GM18907 (cell line): ENCODE measurements at regions not wholly inside any gene's neighbourhood (a gene's known extent, or its start where the extent isn't known, plus 50 kb on each side); places are given as distances from the start of the nearest gene placed in this dataset.
"Not testable (repeated sequence)": the region's sequence is repeated elsewhere in the genome, so short reads cannot be mapped to it uniquely, and the experiment has no call there.

Experiments
- ATAC-seq: cut with Tn5 transposase; IDR thresholded peaks from one replicate; pipeline ENCODE4 v1.9.1; 2021; ENCODE audit warnings: mild to moderate bottlenecking, moderate library complexity; ENCODE audit not compliant: unreplicated experiment

DNA sequence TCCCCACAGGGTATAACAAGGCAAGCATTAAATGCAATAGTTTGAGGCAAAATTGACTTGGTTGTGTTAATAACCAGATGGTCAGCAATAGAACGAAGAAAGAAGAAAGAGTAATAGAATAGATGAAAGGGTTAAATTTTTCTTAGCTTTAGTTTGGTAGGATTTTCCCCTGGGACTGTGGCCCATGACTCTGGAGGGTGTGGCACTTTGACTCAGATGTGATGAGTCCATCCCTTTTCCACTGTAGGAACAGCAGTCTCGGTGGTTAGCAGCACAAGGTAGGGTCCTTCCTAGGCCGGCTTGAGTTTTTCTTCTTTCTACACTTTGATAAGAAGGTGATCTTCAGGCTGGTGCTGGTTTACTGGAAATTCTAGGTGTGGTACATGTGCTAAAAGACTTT is 321.0 kb downstream of the CGGBP1 start:
- ATAC-seq, result not testable (repeated sequence)

DNA sequence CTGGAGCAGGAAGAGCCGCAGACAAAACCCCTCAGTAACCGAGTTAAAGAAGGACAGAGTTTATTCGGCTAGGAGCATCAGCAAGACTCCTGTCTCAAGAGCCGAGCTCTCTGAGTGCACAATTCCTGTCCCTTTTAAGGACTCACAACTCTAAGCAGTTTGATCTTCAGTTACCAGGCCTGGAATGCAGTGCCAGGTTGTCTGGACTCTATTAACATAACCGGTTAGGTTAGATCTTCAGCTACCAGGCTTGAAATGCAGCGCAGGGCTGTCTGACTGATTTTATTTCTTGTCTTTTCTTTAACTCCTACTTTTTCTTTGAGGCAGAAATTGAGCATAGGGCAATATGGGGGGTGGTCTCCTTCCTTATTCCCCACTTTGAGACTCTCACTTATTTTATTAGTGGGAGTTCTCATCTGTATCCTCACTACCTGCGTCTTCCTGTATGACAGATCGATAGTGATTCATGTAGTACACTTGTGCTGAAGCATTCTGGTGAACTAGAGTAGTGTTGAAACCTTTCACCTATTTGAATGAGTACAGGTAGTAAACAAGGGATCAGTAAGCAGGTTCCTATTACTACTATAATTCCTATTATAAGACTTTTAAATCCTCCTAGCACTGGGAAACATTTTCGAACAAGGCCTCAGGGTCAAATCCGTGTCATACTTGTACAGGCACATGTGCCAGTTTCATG is 325.0 kb downstream of the CGGBP1 start:
- ATAC-seq, result no peak

DNA sequence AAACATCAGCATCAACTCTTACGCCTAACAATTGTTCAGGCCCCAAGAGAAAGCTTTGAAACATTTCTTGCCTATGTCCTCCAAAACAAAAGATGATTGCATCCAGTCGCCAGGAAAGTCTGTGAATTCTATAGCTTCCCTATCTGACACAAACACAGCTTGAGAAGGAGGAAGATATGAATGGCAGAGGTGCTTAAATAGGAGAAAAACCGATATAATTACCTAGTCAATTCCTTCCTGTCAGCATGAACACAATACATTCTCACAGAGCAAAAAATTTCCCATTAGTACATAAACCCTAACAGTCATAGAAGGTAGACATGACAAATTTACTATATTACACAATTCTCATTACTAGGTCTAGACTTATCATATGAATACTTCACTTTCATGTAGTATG is 326.5 kb downstream of the CGGBP1 start:
- ATAC-seq, result no peak

- no peak for ATAC-seq
Measured at GRCh38 chr3:87727783-87728182, 331.0 kb downstream of the CGGBP1 start.

DNA sequence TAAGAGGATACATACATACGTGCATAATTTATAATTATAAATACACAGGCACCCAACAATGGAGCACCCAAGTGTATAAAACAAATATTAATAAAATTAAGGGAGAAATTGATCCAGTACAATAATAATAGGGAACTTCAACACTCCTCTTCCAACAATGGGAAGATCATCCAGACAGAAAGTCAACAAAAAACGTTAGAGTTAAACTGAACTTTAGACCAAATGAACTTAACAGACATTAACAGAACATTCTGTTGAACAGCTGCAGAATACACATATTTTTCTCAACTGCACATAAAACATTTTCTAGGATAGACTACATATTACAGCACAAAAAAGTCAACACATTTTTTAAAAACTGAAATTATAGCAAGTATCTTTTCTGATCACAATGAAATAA is 339.7 kb downstream of the CGGBP1 start:
- ATAC-seq, result no peak

DNA sequence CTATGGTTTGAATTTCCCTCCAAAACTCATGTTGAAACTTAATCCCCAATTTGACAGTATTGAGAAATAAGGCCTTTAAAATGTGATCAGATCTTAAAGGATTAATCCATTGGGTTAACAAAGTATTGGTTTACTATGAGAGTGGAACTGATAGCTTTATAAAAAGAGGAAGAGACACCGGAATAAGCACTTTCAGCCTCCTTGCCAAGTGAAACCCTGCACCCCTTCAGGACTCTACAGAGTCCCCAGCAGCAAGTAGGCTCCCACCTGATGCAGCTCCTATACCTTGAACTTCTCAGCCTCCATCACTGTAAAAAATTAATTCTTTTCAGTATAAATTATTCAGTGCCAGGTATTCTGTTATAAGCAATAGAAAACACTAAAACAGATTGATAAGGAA is 348.3 kb downstream of the CGGBP1 start:
- ATAC-seq, result peak; percentile 54

DNA sequence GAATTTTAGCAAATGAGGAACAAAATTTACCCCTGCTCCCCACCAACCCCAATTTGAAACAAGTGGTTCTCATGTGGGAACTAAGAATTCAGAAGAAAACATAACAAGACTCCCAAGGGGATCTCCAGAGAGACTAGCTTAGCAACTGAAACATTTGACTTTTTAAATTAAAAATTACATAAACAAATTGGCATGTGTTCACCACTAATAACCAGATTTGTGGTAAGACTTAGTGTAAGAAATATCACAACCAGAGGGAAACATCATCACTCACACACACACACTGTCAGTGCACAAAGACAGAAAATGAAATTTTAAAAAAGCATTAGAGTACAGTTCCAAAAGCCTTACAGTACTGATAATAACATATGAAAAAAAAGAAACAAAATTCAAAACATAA is 348.8 kb downstream of the CGGBP1 start:
- no peak for ATAC-seq

DNA sequence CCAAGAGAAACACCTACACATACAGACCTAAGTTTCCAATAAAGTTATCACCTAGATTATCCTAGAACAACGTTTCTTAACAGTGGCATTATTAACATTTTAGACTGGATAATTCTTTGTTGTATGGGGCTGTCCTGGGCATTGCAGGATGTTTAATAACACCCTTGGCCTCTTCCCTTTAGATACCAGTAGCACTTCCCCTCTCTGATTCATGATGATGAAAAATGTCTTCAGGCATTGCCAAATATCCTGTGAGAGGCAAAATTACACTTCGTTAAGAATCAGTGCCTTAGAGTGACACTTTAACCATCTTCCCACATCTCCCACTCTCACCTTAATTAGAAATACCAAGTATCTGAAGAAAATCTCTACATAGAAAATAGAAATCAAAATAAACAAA is 352.6 kb downstream of the CGGBP1 start:
- no peak for ATAC-seq

- no peak for ATAC-seq
Measured at GRCh38 chr3:87702600-87702999, 356.2 kb downstream of the CGGBP1 start.

DNA sequence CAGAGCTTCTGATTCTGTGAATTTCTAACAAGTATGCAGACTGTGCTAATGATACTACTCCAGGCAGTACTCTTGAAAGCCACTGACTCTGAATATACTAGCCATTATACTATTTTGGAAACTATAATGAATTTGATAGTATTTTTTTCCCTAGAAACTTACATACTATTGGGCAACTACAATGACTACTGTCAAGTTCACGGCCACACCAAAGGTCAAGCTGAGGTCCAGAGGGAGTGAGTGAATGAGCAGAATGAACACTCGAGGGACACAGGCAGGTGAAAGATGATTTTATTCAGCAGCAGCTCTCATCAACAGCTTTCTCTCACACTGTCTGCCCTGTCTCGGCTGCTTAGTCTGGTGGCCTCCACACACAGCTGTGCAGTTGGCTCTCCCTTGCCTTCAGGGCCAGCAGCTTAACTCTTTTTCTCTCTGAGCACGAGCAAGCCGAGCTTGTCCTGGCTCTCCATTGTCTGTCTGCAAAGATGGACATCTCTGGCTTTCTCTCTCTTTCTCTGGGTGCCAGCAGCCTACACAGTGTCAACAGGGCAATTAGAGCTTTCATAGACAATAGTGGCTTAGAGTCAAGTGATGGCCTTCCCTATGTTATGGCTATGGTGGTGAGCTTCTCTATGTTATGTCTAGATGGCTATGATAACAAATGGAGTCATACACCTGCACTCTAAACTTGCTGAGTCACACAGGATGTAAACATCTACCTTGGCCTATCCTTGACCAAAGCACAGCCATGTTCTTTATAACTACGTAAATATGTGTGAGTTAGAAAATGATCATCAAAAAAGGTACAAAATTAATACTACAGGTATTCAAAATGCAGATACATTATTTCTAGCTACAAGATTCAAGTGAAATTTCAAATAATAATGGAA is 362.4 kb downstream of the CGGBP1 start:
- no peak for ATAC-seq

DNA sequence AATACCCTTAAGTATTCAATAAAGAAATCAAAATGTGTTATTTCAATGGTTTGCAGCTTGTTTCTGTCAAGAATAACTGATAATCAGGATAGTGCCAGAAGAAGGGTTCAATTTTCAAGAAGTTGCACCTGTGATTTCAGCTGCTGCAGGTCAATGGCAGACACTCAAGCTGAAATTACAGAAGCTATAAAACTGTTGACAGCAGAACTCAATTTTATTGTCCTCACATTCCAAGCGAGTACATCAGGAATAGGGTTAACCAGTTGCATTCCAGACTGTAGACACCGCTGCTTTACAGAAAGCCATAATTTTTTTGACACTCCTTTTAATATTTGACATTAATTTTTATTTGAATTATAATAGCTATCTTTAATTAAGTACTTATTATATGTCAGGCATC is 364.1 kb downstream of the CGGBP1 start:
- no peak for ATAC-seq

GRCh38 chr3:87691109-87691508 is 367.7 kb downstream of the CGGBP1 start:
- ATAC-seq, result no peak

GRCh38 chr3:87678984-87679660 is 379.7 kb downstream of the CGGBP1 start:
- ATAC-seq, result not testable (repeated sequence)

DNA sequence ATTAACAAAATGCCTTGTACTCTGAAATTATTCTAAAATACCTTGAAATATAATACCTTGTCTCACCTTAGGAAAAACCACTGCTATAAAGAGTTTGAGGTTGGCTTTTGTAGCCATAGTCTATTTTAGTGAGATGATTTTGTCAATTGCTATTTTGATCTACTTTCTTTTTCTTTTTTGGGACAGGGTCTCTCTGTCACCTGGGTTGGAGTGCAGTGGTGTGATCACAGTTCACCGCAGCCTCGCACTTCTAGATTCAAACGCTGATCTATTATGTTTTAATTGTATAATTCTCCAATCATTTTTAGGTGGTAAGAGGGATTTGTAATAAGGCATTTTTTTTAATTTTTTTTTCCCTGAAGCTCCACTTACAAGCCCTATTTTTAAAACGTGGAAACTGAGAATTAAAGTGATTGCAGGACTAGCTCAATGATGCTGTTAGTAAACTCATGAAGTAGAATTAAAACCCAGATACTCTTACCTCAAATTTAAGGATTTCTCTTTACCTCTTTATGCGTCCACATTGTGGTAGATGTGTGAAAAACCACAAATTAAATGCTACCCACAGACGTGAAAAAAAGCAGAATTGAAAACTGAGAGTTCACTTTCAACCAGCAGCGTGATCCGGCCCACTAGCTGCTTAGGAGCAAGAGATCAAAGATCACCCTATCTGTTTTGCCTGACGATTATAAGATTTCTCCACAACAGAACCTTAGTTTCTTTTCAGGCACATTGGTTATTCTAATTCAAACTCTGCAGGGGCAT is 384.2 kb downstream of the CGGBP1 start:
- ATAC-seq, result peak; percentile 100

- no peak for ATAC-seq
Measured at GRCh38 chr3:87673132-87673531, 385.7 kb downstream of the CGGBP1 start.

GRCh38 chr3:87654184-87654583 is 377.8 kb upstream of the POU1F1 start:
- no peak for ATAC-seq

GRCh38 chr3:87653138-87653537 is 376.8 kb upstream of the POU1F1 start:
- not testable (repeated sequence) for ATAC-seq

GRCh38 chr3:87634426-87634825 is 358.0 kb upstream of the POU1F1 start:
- no peak for ATAC-seq

DNA sequence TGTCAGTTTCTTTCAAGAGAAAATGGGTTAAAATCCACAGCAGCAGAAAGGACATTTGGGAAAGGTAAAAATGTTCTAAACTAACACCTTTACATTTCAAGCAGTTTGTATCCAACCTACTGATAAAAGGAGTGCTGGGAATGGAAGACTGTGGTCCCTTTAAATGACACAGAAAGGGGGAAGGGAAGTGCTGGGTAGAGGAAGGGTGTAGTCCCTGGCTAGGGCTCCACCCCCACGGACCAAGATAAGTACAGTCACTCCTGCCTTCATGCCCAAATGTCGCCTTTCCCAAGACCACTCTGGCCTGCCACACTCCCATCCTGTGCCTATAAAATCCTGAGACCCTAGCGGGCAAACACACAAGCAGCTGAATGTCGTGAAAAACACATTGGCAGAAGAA is 350.9 kb upstream of the POU1F1 start:
- ATAC-seq, result no peak

- ATAC-seq, result no peak
Measured at GRCh38 chr3:87626546-87626945, 350.2 kb upstream of the POU1F1 start.

DNA sequence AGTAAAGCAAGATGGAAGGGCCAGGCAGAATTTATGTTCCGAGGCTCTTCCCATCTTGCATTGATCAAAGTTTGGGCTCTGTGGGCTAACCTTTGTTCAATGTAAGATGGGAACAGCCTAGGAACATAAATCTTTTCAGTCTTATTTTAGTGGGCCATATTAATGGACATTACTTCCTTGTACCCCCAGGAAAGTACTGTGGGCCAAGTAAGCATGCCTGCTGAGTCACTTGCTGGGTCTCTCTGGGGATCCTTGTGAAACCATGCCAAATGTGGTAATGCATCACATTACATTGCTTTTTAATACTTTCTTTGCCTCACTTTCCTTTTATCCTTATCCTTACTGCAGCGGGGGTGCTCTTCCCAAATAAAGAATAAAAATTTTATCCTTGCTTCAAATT is 349.5 kb upstream of the POU1F1 start:
- no peak for ATAC-seq
